GM13977 (cell line): ENCODE measurements at regions not wholly inside any gene's neighbourhood (a gene's known extent, or its start where the extent isn't known, plus 50 kb on each side); places are given as distances from the start of the nearest gene placed in this dataset.

Source experiments
- DNase-seq: peaks from one replicate; pipeline ENCODE4 v3.0.0; 2012; ENCODE audit warnings: low spot score
- CTCF ChIP-seq: IDR thresholded peaks from 2 replicates; pipeline ENCODE4 v1.5.1; 2012; ENCODE audit warnings: mild to moderate bottlenecking, control low read depth; ENCODE audit not compliant: insufficient read depth; ENCODE audit errors: extremely low read depth, missing control alignments
- in situ Hi-C: fragments of 300-500 bp; cut with MboI; formaldehyde crosslinking; loops from one replicate; pipeline ENCODE4 v1.12.0; 2022; ENCODE audit warnings: low sequenced_read_pairs, low pct_unique_long_range_greater_than_20kb, mixed read lengths, inconsistent platforms; ENCODE audit not compliant: unreplicated experiment

GRCh38 chr17:45650561-45650960 is 133.6 kb upstream of the CRHR1 start:
- no peak for TF ChIP-seq CTCF
- in situ Hi-C loops = no loop called here
- DNase-seq = no peak

GRCh38 chr17:45651145-45651709 is 132.9 kb upstream of the CRHR1 start:
- in situ Hi-C loops = no loop called here
- no peak for TF ChIP-seq CTCF
- no peak for DNase-seq

- no peak for DNase-seq
Observed at GRCh38 chr17:45653616-45654015, 130.5 kb upstream of the CRHR1 start.

GRCh38 chr17:45656527-45657181 is 127.5 kb upstream of the CRHR1 start:
- in situ Hi-C loops = no loop called here
- TF ChIP-seq CTCF = no peak
- DNase-seq = no peak

More at GRCh38 chr17:45653616-45654015, 130.5 kb upstream of the CRHR1 start:
- TF ChIP-seq CTCF = no peak
- in situ Hi-C loops = no loop called here

- TF ChIP-seq CTCF = no peak
- in situ Hi-C loops = no loop called here
- no peak for DNase-seq
Observed at GRCh38 chr17:45660474-45660873, 123.6 kb upstream of the CRHR1 start.

GRCh38 chr17:45662432-45662831 is 121.7 kb upstream of the CRHR1 start:
- no peak for TF ChIP-seq CTCF
- in situ Hi-C loops = no loop called here
- no peak for DNase-seq
